ENCODE measurements at regions not wholly inside any gene's neighbourhood (a gene's known extent, or its start where the extent isn't known, plus 50 kb on each side); places are given as distances from the start of the nearest gene placed in this dataset.

GRCh38 chr12:87491089-87491488 is 538.1 kb downstream of the C12orf50 start:
- Mint-ChIP-seq H3K4me1 (ENCODE audit: low read depth) (no peaks in the 10 kb centered on the region), H3K27me3 (ENCODE audit: insufficient read depth) (no peaks in the 10 kb centered on the region), H3K27ac (no peak overlapping the region), H3K36me3 (ENCODE audit: low read depth) (no peaks in the 10 kb centered on the region; the same call in 1 of the 2 replicates), H3K4me3 (no peak overlapping the region), H3K9me3 (peaks cover 30% of the 10 kb centered on the region)
- DNase-seq, result no peak
- TF ChIP-seq, protein P1, sequence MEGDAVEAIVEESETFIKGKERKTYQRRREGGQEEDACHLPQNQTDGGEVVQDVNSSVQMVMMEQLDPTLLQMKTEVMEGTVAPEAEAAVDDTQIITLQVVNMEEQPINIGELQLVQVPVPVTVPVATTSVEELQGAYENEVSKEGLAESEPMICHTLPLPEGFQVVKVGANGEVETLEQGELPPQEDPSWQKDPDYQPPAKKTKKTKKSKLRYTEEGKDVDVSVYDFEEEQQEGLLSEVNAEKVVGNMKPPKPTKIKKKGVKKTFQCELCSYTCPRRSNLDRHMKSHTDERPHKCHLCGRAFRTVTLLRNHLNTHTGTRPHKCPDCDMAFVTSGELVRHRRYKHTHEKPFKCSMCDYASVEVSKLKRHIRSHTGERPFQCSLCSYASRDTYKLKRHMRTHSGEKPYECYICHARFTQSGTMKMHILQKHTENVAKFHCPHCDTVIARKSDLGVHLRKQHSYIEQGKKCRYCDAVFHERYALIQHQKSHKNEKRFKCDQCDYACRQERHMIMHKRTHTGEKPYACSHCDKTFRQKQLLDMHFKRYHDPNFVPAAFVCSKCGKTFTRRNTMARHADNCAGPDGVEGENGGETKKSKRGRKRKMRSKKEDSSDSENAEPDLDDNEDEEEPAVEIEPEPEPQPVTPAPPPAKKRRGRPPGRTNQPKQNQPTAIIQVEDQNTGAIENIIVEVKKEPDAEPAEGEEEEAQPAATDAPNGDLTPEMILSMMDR (IDR thresholded peaks at IDR 0.05), result no peak

GRCh38 chr12:87469295-87469694 is 559.9 kb downstream of the C12orf50 start:
- no peak for DNase-seq
- TF ChIP-seq, protein P1 (IDR thresholded peaks at IDR 0.05), result no peak
- Mint-ChIP-seq H3K27ac (no peak overlapping the region), H3K4me3 (no peak overlapping the region), H3K27me3 (ENCODE audit: insufficient read depth) (no peaks in the 10 kb centered on the region; the same call in 1 of the 2 replicates), H3K36me3 (ENCODE audit: low read depth) (no peaks in the 10 kb centered on the region; the same call in 1 of the 2 replicates), H3K4me1 (ENCODE audit: low read depth) (no peaks in the 10 kb centered on the region), H3K9me3 (peaks cover 59% of the 10 kb centered on the region)

- TF ChIP-seq, protein P1 (IDR thresholded peaks at IDR 0.05), result no peak
- no peak overlapping the region for H3K27ac Mint-ChIP-seq
- no peak overlapping the region for H3K4me3 Mint-ChIP-seq
- H3K27me3 Mint-ChIP-seq (ENCODE audit: insufficient read depth), result no peaks in the 10 kb centered on the region; the same call in 1 of the 2 replicates
- DNase-seq, result no peak
- no peaks in the 10 kb centered on the region for H3K4me1 Mint-ChIP-seq (ENCODE audit: low read depth)
- no peaks in the 10 kb centered on the region for H3K36me3 Mint-ChIP-seq (ENCODE audit: low read depth)
- peaks cover 54% of the 10 kb centered on the region for H3K9me3 Mint-ChIP-seq
These were observed 561.3 kb downstream of the C12orf50 start for GRCh38 chr12:87467936-87468335.

- TF ChIP-seq, protein P1 (IDR thresholded peaks at IDR 0.05), result no peak
- Mint-ChIP-seq H3K27ac (no peak overlapping the region), H3K4me3 (no peak overlapping the region), H3K36me3 (ENCODE audit: low read depth) (no peaks in the 10 kb centered on the region), H3K27me3 (ENCODE audit: insufficient read depth) (no peaks in the 10 kb centered on the region; the same call in 1 of the 2 replicates), H3K4me1 (ENCODE audit: low read depth) (no peaks in the 10 kb centered on the region), H3K9me3 (peaks cover 38% of the 10 kb centered on the region)
- no peak for DNase-seq
These were observed 564.6 kb downstream of the C12orf50 start for GRCh38 chr12:87464565-87464964.

- Mint-ChIP-seq H3K9me3 (peaks cover 32% of the 10 kb centered on the region), H3K27me3 (ENCODE audit: insufficient read depth) (no peaks in the 10 kb centered on the region), H3K4me1 (ENCODE audit: low read depth) (no peaks in the 10 kb centered on the region), H3K36me3 (ENCODE audit: low read depth) (no peaks in the 10 kb centered on the region), H3K4me3 (no peak overlapping the region), H3K27ac (no peak overlapping the region)
- TF ChIP-seq, protein P1 (IDR thresholded peaks at IDR 0.05), result no peak
- no peak for DNase-seq
These were observed 585.2 kb downstream of the C12orf50 start for GRCh38 chr12:87444039-87444438.

DNA sequence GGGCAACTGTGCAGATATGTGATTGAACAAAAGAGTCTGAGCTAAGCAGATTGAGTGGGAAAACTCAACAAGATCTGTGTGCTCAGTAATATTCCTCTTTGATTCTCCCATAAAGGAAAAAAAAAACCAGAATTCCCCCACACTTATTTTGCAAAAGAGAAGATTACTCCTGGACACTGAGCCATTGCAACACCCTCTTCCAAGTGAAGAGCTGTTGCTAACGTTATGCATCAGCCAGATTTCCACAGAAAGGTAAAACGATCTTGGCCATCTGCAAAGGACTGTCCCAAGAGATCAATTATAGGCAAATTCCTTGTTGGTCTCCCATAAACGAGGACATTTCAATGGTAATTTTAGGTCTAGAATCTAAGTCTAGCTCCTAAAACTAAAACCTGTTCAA is 587.7 kb downstream of the C12orf50 start:
- Mint-ChIP-seq H3K4me3 (no peak overlapping the region), H3K4me1 (ENCODE audit: low read depth) (no peaks in the 10 kb centered on the region), H3K27me3 (ENCODE audit: insufficient read depth) (no peaks in the 10 kb centered on the region), H3K36me3 (ENCODE audit: low read depth) (no peaks in the 10 kb centered on the region), H3K27ac (no peak overlapping the region), H3K9me3 (peaks cover 27% of the 10 kb centered on the region)
- DNase-seq, result no peak
- TF ChIP-seq, protein P1 (IDR thresholded peaks at IDR 0.05), result no peak
